HG03432 (cell line): ENCODE measurements at regions not wholly inside any gene's neighbourhood (a gene's known extent, or its start where the extent isn't known, plus 50 kb on each side); places are given as distances from the start of the nearest gene placed in this dataset.
A peak's percentile ranks its signal among the peaks of the same experiment; 100 is the strongest.

ENCODE experiments used
- ATAC-seq: cut with Tn5 transposase; IDR thresholded peaks from one replicate; pipeline ENCODE4 v1.9.1; 2021; ENCODE audit warnings: mild to moderate bottlenecking, moderate library complexity; ENCODE audit not compliant: unreplicated experiment

- no peak for ATAC-seq
Measured at GRCh38 chr2:118791483-118791882, 56.0 kb downstream of the EN1 start.

GRCh38 chr2:118786746-118787145 is 60.7 kb downstream of the EN1 start:
- no peak for ATAC-seq

GRCh38 chr2:118784860-118785259 is 62.6 kb downstream of the EN1 start:
- no peak for ATAC-seq

GRCh38 chr2:118779362-118779761 is 68.1 kb downstream of the EN1 start:
- ATAC-seq, result no peak

- ATAC-seq, result peak; percentile 65
Measured at GRCh38 chr2:118774458-118775133, 72.9 kb downstream of the EN1 start.

- no peak for ATAC-seq
Measured at GRCh38 chr2:118773826-118774225, 73.6 kb downstream of the EN1 start.

- no peak for ATAC-seq
Measured at GRCh38 chr2:118772487-118773200, 74.8 kb downstream of the EN1 start.

- ATAC-seq, result no peak
Measured at GRCh38 chr2:118769707-118770400, 77.6 kb downstream of the EN1 start.

- ATAC-seq, result no peak
Measured at GRCh38 chr2:118766871-118767270, 80.6 kb downstream of the EN1 start.

- no peak for ATAC-seq
Measured at GRCh38 chr2:118764855-118765254, 82.6 kb downstream of the EN1 start.

GRCh38 chr2:118763797-118764196 is 83.7 kb downstream of the EN1 start:
- no peak for ATAC-seq

- ATAC-seq, result no peak
Measured at GRCh38 chr2:118762290-118762689, 85.2 kb downstream of the EN1 start.

- no peak for ATAC-seq
Measured at GRCh38 chr2:118761771-118762170, 85.7 kb downstream of the EN1 start.

- no peak for ATAC-seq
Measured at GRCh38 chr2:118755901-118756300, 91.5 kb downstream of the EN1 start.

GRCh38 chr2:118755384-118755783 is 92.1 kb downstream of the EN1 start:
- ATAC-seq, result no peak

- ATAC-seq, result no peak
Measured at GRCh38 chr2:118752762-118753429, 94.6 kb downstream of the EN1 start.

- ATAC-seq, result no peak
Measured at GRCh38 chr2:118750959-118751565, 96.4 kb downstream of the EN1 start.

GRCh38 chr2:118748245-118748885 is 99.1 kb downstream of the EN1 start:
- ATAC-seq, result no peak

- no peak for ATAC-seq
Measured at GRCh38 chr2:118747637-118748036, 99.8 kb downstream of the EN1 start.

- ATAC-seq, result no peak
Measured at GRCh38 chr2:118747066-118747465, 100.4 kb downstream of the EN1 start.
